ENCODE measurements at regions not wholly inside any gene's neighbourhood (a gene's known extent, or its start where the extent isn't known, plus 50 kb on each side); places are given as distances from the start of the nearest gene placed in this dataset.

GRCh38 chr13:90455823-90456222 is 891.7 kb upstream of the MIR17HG start:
- no peak for TF ChIP-seq EZH2phosphoT487 (IDR thresholded peaks at IDR 0.05; ENCODE audit: low read depth)
- TF ChIP-seq CTCF (IDR thresholded peaks at IDR 0.05; ENCODE audit: low read depth, low read length), result peak; percentile 7; the same call in 1 of the 2 replicates

Measured in OCI-LY3 (cell line).